Activated naive CD4-positive, alpha-beta T cell treated with anti-CD3 and anti-CD28 coated beads, Interleukin-2, amount 50 U/mL, for 16 hours (primary cell): ENCODE measurements at regions not wholly inside any gene's neighbourhood (a gene's known extent, or its start where the extent isn't known, plus 50 kb on each side); places are given as distances from the start of the nearest gene placed in this dataset.

ENCODE experiments used
- DNase-seq: peaks from one replicate; pipeline ENCODE4 v3.0.0-alpha.2; 2020

DNA sequence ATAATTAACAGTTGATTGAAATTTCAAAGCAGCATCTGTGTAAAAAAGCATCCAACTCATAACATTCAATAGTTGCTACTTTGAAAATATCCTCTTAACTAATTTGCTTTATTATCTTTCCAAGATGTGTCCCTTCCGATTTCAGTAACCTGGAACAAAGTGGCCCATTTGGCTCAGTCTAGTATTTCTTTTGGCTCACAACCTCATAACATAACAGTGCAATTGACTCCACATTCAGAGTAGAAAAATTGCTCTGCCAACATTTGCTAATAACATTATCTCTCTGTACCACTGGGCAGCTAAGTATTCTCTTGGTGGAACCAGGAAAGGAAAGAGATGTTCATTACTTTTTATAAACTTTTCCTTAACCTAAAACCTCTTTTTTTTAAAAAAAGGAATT, 571.1 kb upstream of the ARGLU1 start:
- no peak for DNase-seq

DNA sequence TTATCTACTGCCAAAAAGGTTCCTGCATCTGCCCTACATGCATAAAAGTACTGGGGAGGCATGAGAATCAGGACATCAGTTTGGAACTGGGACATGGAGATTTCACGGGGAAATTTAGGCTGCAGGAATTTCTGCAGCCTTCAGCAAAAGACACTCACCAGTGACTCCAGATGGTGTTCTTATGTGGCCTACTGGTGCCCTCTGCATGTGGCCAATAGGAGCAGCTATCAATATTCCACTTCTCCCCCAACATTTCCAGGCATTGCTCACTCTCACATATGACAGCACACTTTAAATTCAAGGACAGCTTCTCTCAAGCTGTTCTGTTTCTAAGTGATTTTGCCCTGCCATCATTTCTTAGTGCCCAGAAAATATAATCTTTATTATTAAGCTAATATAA, 570.5 kb upstream of the ARGLU1 start:
- no peak for DNase-seq

GRCh38 chr13:107133950-107134349, 566.0 kb upstream of the ARGLU1 start:
- DNase-seq, result no peak

DNA sequence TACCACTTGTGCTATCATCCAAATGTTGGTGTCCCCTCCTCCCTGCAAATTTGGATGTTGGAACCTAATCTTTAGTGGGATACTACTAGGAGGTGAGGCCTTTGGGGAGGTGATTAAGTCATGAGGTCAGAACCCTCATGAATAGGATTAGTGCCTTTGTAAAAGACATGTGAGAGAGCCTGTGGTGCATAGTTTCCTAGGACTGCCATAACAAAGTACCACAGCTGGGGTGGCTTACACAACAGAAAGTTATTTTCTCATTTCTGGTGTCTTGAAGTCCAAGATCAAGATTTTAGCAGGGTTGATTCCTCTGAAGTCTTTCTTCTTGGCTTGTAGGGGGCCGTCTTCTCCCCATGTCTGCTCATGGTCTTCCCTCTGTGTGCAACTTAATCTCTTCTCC, 562.6 kb upstream of the ARGLU1 start:
- no peak for DNase-seq

DNA sequence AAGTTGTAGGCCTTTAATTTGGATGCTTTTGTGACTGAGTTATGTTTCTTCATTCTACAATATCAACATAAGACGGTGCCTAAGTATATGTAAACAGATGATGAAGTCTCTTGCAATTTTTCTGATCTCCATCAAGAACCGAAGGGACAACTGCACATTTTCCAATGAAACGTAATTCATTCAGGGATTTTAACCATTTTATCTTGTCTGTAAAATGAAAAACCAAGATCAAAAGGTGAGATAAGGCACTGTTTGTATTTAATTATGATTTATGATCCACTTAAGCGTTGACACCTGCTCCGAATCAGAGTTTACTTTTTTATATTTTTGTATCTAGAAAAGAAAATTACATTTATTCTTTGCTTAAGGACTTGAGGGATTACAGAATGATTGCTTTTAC, 556.8 kb upstream of the ARGLU1 start:
- DNase-seq, result no peak

DNA sequence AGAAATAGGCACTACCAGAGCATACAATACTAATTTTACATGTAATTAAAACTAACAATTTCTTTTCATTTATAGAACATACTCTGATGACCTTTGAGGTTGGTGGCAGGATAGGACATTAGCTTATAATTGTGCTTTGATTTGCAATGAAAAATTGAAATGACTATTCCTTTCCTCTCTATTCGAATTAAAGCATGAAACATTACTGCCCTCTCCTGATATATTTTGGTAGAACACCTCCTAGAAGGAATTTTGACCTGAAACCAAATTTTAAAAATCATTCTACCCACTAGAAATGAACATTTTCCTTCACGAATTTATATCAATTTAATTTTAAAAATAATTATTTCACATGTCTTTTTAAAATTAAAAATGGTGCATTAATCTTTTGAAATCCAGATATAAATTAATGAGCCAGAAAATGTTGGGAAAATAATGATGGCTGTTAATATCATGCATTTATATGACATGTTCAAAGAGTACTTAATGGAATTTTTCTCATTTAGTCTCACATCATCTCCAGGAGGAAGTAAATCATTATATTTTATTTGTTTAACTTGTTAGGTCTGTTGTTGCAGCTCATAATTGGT, 556.3 kb upstream of the ARGLU1 start:
- DNase-seq, result no peak

- no peak for DNase-seq
These were observed 553.9 kb upstream of the ARGLU1 start for GRCh38 chr13:107121793-107122192.

DNA sequence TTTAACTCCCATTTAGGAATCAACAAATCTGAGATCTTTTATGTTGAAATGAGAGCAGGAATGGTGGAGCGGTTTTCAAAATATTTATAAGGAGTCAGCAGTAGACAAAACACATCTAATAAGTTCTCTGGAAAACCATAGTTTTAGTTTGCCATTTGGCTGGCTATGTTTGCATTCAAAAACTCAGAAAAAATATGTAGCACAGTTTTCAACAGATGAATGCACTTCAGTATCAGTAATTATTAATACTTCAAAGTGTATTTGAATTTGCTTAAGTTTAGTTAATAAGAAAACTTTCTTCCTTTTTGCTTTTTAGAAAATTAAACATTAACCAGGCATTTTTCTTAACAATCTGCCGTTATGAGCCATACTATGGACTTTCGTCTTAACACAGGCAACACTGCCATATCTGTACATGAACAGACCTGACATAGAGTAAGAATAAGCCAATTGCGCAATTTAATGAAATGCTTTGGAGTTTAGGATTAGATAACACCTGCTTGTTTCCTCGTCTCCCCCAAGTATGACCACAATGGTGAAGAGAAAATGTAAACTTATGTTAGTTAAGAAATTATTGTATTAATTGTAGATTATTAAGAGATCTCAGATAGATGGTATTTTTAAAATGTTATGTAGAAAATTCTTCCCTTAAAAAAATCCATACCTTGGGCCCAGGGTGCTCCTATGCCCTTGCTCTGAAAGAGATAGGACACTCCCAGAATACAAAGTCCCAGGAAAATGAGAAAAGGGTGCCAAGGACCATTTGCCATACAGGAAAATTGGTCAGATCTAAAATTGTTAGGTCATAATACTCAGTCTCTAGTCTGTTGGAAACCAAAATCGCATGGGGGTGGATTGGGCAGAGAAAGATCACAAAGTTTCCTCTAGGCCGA, 552.3 kb upstream of the ARGLU1 start:
- DNase-seq, result no peak

GRCh38 chr13:107118506-107118905, 550.6 kb upstream of the ARGLU1 start:
- DNase-seq, result no peak

GRCh38 chr13:107117327-107118012, 549.5 kb upstream of the ARGLU1 start:
- no peak for DNase-seq

DNA sequence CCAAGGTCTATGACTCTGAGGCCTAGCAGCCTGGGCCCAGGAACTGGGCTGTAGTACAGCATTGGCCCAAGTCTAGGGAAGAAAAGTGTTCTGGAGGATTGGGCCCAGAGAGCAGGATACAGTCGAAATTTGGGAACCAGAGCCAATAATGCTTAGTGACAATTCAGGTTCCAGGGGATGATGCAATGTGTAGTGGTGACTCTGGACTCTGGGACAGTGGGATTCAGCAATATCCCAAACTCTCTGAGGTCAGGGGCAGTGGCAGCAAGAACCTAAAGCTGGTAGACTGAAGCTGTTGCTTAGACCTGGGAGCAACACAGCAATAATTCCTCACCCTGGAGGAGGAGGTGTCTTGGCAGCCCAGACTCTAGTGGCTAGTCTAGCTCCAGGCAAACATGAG, 545.5 kb upstream of the ARGLU1 start:
- no peak for DNase-seq

- no peak for DNase-seq
These were observed 543.3 kb upstream of the ARGLU1 start for GRCh38 chr13:107111248-107111647.

DNA sequence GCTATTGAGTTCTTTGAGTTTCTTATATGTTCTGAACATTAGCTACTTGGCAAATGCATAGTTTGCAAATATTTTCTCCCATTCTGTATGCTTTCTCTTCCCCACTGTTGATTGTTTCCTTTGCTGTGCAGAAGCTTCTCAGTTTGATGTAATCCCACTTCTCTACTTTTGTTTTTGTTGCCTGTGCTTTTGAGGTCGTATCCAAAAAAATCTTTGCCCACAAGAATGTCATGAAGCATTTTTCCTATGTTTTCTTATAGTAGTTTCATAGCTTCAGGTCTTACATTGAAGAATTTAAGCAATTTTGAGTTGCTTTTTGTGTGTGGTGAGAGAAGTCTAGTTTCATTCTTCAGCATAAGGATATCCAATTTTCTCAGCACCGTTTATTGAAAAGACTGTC, 536.7 kb upstream of the ARGLU1 start:
- no peak for DNase-seq

- DNase-seq, result no peak
These were observed 534.7 kb upstream of the ARGLU1 start for GRCh38 chr13:107102676-107103075.

DNA sequence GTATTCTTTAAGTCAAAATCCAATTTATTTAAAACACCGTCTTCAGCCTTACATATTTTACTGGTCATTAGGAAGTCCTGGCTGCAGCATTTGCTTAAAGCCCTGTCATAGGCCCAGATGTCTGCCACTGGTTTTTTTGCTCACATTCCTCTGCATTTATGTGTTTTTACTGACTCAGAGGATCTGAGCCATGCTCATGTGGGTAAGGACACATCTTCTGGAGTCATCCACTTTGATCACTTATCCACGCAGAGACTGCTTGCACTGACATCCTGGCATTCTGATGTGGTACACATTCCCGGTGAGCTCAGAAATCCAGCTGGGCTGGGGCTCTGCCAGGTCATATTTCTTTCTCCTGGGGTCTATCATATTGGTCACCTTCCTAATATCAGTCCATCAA, 531.7 kb upstream of the ARGLU1 start:
- no peak for DNase-seq

DNA sequence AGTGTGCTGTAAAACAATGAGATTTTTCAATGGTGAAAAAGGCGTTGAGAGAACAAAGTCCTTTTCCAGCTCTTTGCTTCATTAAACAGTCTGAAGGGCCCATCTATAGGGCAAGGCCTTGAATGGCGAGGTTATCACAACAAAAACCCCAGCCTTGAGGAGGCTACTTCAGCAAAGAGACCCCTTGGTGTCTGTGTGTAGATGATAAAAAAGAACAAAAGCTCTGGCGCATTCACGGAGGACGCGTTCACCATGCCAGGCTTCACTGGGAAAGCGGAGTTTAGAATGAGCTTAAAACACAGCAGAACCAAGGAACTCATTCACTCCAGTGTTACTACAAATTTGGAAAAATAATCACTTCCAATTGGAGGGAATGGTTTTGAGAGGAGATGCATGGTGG, 530.0 kb upstream of the ARGLU1 start:
- DNase-seq, result no peak

DNA sequence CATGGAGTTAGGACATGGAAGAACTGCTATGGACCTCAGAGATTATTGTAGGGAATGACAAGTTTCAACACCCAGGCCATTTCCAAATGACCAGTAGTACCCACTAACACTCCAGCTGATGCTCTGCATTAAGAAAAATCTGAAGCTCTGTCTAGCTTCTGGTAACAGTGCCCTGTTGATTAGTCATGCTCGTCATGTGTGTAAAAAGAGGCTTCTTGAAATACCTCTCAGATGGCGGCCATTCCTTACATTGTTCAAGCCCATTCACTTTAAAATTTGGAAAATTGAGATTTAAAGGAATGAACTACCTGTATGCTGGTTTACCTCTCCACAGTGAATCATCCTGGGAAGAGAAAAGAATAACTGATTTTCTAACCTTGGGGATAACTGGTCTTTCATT, 527.9 kb upstream of the ARGLU1 start:
- no peak for DNase-seq

GRCh38 chr13:107091861-107092260, 523.9 kb upstream of the ARGLU1 start:
- no peak for DNase-seq

DNA sequence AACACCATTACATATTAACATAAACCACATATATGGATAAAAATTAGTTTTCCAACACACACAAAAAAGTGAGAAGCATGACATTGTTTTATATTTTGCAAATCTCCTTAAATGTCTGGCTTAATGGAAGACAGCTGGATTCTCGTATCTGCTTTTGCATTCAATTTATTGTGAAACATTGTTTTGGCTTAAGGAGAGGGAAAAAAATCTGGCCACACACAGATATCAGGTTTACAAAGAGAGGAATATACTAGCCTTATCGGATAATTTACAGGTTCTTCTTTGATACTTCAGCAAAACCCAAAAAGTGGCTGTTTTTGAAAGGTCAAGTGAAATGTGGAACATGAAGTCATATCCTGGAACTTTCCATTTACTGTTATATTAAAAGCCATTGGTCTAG, 523.5 kb upstream of the ARGLU1 start:
- no peak for DNase-seq

DNA sequence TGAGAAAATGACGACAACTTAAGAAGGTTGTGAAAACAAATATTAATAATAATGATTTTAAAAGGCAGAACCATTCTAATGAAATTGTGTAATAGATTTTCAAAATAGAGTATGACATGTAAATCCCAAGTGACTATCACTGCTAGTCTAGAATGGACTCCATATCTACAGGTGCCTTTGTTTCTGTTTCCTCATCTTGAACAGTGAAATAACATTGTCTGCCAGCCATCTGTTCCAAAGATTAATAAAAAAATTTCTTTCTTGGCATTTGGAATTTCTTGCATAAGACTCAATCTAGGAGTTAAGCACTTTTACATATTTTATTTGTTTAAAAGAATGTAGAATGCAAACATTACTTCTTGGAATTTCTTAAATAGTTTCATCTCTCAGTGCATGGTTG, 520.1 kb upstream of the ARGLU1 start:
- no peak for DNase-seq

DNA sequence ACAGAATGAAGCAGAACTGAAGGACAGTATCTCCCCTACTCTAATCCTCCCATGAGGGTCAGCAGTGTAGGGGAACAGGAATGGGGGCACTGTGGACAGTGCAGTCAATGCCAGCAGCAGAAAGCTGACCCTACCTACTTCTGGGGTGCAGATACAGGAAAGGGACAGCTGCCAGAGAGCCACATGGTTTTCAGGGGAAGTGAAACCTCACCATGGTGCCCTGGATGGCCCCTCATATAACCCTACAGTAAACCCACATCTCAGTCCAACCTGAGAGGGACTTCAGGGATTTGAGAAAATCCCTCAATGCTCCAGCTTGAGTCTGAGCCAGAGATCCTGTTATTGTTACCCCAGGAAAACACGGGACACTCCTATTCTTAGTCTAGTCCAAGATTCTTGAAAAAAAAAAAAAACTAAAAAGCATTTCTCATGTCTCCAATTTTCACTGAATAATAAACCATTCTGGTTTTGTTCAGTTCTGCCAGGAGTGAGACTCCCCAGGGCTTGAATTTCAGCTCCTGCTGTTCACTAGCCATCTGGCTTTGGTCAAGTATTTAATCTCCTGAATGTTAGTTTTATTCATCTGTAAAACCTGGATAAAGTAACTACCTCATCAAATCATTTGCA, 511.6 kb upstream of the ARGLU1 start:
- DNase-seq, result no peak

- DNase-seq, result no peak
These were observed 510.4 kb upstream of the ARGLU1 start for GRCh38 chr13:107078229-107078765.

GRCh38 chr13:107076801-107077200, 508.9 kb upstream of the ARGLU1 start:
- DNase-seq, result no peak
